Stomach (tissue), 8 donors: ENCODE measurements at regions not wholly inside any gene's neighbourhood (a gene's known extent, or its start where the extent isn't known, plus 50 kb on each side); places are given as distances from the start of the nearest gene placed in this dataset.

Experiments used
- DNase-seq, 2 donors: peaks; one replicate each; pipeline versions ENCODE4 v3.0.0 to v3.0.0-alpha.2; 2013 to 2019
- H3K27ac ChIP-seq, 5 donors: fragments of 200-600 bp in 4 of 5; sonication (generic) in 4 of 5; one replicate each; pipeline ENCODE4 v1.5.1; 2013 to 2019; ENCODE audit warnings: mild to moderate bottlenecking in 1 of 5, moderate library complexity in 1 of 5
- H3K27me3 ChIP-seq, 3 donors: fragments of 200-600 bp; sonication (generic); one replicate each; pipeline ENCODE4 v1.5.1; 2017 to 2019; ENCODE audit warnings: mixed run types in 1 of 3
- H3K36me3 ChIP-seq, 4 donors: fragments of 200-600 bp; sonication (generic); 1 replicate in 3 of 4; 2 replicates in 1 of 4; pipeline ENCODE4 v1.5.1; 2016 to 2019
- H3K4me1 ChIP-seq, 4 donors: fragments of 200-600 bp; sonication (generic); one replicate each; pipeline ENCODE4 v1.5.1; 2016 to 2019
- H3K4me3 ChIP-seq, 4 donors: fragments of 200-600 bp; sonication (generic) in 3 of 4; one replicate each; pipeline ENCODE4 v1.5.1; 2016 to 2019; ENCODE audit warnings: mild to moderate bottlenecking in 1 of 4
- H3K9me3 ChIP-seq, 4 donors: fragments of 200-600 bp; sonication (generic); one replicate each; pipeline ENCODE4 v1.5.1; 2016 to 2019
- CTCF ChIP-seq, 7 experiments: fragments of 450-650 bp in 4 of 7; fragments of 200-600 bp in 3 of 7; sonication (generic) in 3 of 7; IDR thresholded peaks; one replicate each; pipeline ENCODE4 v1.5.1; 2016 to 2019; ENCODE audit warnings: antibody characterized with exemption in 7 of 7, control low read depth in 2 of 7, mild to moderate bottlenecking in 1 of 7
- EP300 ChIP-seq: sonication (generic); formaldehyde crosslinking; IDR thresholded peaks from one replicate; pipeline ENCODE4 v1.6.1; 2017; ENCODE audit warnings: antibody characterized with exemption
- POLR2A ChIP-seq, 4 donors: fragments of 450-650 bp; IDR thresholded peaks; one replicate each; pipeline ENCODE4 v1.6.1; 2016; ENCODE audit warnings: antibody characterized with exemption in 4 of 4, control low read depth in 2 of 4, mild to moderate bottlenecking in 1 of 4, moderate library complexity in 1 of 4
- POLR2AphosphoS5 ChIP-seq, 3 donors: sonication (generic); formaldehyde crosslinking; IDR thresholded peaks; one replicate each; pipeline ENCODE4 v1.6.1; 2016; ENCODE audit warnings: antibody characterized with exemption in 3 of 3
- WGBS, 5 donors: extraction: QIAGEN DNeasy Blood & Tissue Kit in 3 of 5; methylation state at CpG; one replicate each; pipeline versions ENCODE4 v1.1.5 to v1.1.7; 2013 to 2018; 5-methylcytosine and 5-hydroxymethylcytosine counted together
- intact Hi-C: fragments of 100-400 bp; cut with DNase I; formaldehyde crosslinking; loops from one replicate; pipeline ENCODE4 v1.15.1; 2023; ENCODE audit warnings: low total_unique reads
- donor health status: healthy with polysubstance abuse.
- donor health status: Bipolar disorder and iron deficiency.
- donor health status: healthy.

GRCh38 chr13:81314461-81314860, 973.5 kb upstream of the SPRY2 start:
- intact Hi-C loops: no loop called here
- DNase-seq: no peak
- H3K27me3 ChIP-seq: no peaks in the 10 kb centered on the region
- no peaks in the 10 kb centered on the region for H3K4me1 ChIP-seq
- H3K9me3 ChIP-seq: no peaks in the 10 kb centered on the region
- TF ChIP-seq POLR2A (IDR thresholded peaks at IDR 0.05) (no peak), POLR2AphosphoS5 (IDR thresholded peaks at IDR 0.05) (no peak), EP300 (no peak), CTCF (IDR thresholded peaks at IDR 0.05) (no peak)
- no peak overlapping the region for H3K4me3 ChIP-seq
- H3K27ac ChIP-seq: no peak overlapping the region
- H3K36me3 ChIP-seq: no peaks in the 10 kb centered on the region
- 81 to 93% (median 89%) methylated on average over 3 of the region's 3 CpGs for WGBS, 5 donors

- intact Hi-C loops: no loop called here
Measured at GRCh38 chr13:81305928-81306327, 965.0 kb upstream of the SPRY2 start.

DNA sequence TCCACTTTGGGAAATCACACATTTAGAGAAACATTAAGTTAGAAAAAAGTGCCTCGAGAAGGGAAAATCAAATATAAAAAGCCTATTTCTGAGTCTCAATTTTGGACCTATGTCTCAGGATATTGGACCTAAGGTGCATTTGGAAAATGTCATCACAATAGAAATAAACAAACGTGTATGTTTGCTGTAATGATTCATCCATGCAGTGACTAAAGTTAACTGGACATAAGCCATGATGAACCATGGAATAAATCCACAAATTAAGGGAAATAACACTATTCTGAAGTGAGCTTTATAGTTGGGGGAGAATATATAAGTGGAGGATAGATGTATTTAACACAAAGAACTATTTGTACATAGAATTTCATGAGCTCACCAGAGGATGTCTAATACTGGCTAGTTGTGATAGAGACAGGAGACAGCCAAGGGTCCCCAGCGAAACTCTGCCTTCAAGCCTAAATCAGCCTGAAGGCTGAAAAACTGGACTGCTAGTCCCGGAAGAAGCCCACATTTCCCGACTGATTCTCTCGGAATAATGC, 963.3 kb upstream of the SPRY2 start:
- Histone ChIP-seq H3K27me3 (no peaks in the 10 kb centered on the region), H3K9me3 (no peaks in the 10 kb centered on the region), H3K4me3 (no peak overlapping the region), H3K27ac (no peak overlapping the region), H3K4me1 (no peaks in the 10 kb centered on the region), H3K36me3 (no peaks in the 10 kb centered on the region)
- WGBS, 5 donors: 72 to 86% (median 83%) methylated on average over 6 of the region's 6 CpGs
- no peak for DNase-seq
- intact Hi-C loops: no loop called here
- TF ChIP-seq POLR2AphosphoS5 (IDR thresholded peaks at IDR 0.05) (no peak), POLR2A (IDR thresholded peaks at IDR 0.05) (no peak), CTCF (IDR thresholded peaks at IDR 0.05) (no peak), EP300 (no peak)

More at GRCh38 chr13:81305928-81306327, 965.0 kb upstream of the SPRY2 start:
- no peak for DNase-seq
- Histone ChIP-seq H3K9me3 (no peaks in the 10 kb centered on the region), H3K36me3 (no peaks in the 10 kb centered on the region), H3K27me3 (no peaks in the 10 kb centered on the region), H3K27ac (no peak overlapping the region), H3K4me3 (no peak overlapping the region), H3K4me1 (no peaks in the 10 kb centered on the region)
- TF ChIP-seq POLR2A (IDR thresholded peaks at IDR 0.05): no peak
- TF ChIP-seq CTCF (IDR thresholded peaks at IDR 0.05): no peak
- no peak for TF ChIP-seq POLR2AphosphoS5 (IDR thresholded peaks at IDR 0.05)
- no peak for TF ChIP-seq EP300

DNA sequence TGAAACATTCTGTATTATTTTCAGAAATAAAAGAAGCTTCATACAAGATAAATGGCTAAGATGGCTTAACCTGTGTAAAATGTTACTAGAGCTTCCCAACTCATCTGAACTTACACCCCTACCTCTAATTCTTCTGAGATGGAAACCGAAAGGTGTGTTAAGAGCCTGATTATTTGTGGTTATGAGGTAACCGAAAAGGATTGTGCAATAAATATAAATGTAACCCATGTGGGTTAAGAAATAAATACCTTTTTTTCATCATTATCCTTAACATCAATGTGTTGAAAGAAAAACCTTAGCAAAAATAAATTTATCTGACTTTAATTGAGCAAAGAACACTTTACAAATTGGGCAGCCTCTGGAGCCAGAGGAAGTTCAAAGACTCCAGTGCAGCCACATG, 961.8 kb upstream of the SPRY2 start:
- intact Hi-C loops: no loop called here
- WGBS, 5 donors: 73 to 86% (median 79%) methylated on average over 2 of the region's 2 CpGs
- H3K27me3 ChIP-seq: no peaks in the 10 kb centered on the region

More for the DNA sequence above, 961.8 kb upstream of the SPRY2 start:
- H3K4me3 ChIP-seq: no peak overlapping the region
- H3K36me3 ChIP-seq: no peaks in the 10 kb centered on the region
- H3K9me3 ChIP-seq: no peaks in the 10 kb centered on the region
- no peaks in the 10 kb centered on the region for H3K4me1 ChIP-seq
- DNase-seq: no peak
- TF ChIP-seq POLR2A (IDR thresholded peaks at IDR 0.05) (no peak), POLR2AphosphoS5 (IDR thresholded peaks at IDR 0.05) (no peak), EP300 (no peak), CTCF (IDR thresholded peaks at IDR 0.05) (no peak)
- no peak overlapping the region for H3K27ac ChIP-seq
